Endothelial cell of umbilical vein (primary cell): ENCODE measurements at regions not wholly inside any gene's neighbourhood (a gene's known extent, or its start where the extent isn't known, plus 50 kb on each side); places are given as distances from the start of the nearest gene placed in this dataset.

Source experiments
- JUN ChIP-seq: IDR thresholded peaks from 2 replicates; pipeline ENCODE4 v1.6.1; 2011; ENCODE audit warnings: borderline replicate concordance, low read depth; ENCODE audit not compliant: insufficient read length, insufficient read depth
- MYC ChIP-seq: IDR thresholded peaks from one replicate; pipeline ENCODE4 v1.6.1; 2011; ENCODE audit warnings: mild to moderate bottlenecking, low read depth, low read length
- POLR2A ChIP-seq: IDR thresholded peaks from 2 replicates; pipeline ENCODE4 v1.6.1; 2012; ENCODE audit warnings: low read depth, mild to moderate bottlenecking, control low read depth, low read length
- POLR2AphosphoS5 ChIP-seq: IDR thresholded peaks from 2 replicates; pipeline ENCODE4 v1.6.1; 2012; ENCODE audit warnings: low read depth, mild to moderate bottlenecking, control low read depth, low read length, moderate library complexity; ENCODE audit not compliant: insufficient read depth
- TF ChIP-seq, protein P1 (sequence below), 2 donors: IDR thresholded peaks; 1 replicate in 1 of 2; 2 replicates in 1 of 2; pipeline ENCODE4 v1.5.1; 2011; ENCODE audit warnings: low read length in 2 of 2, mild to moderate bottlenecking in 2 of 2, moderate library complexity in 2 of 2, control low read depth in 1 of 2, inconsistent platforms in 1 of 2, low read depth in 1 of 2; ENCODE audit not compliant: insufficient read depth in 1 of 2; ENCODE audit errors: extremely low read depth in 1 of 2
- TF ChIP-seq, protein P2 (sequence below): IDR thresholded peaks from 2 replicates; pipeline ENCODE4 v1.6.1; 2011; ENCODE audit not compliant: insufficient read depth, insufficient read length

DNA sequence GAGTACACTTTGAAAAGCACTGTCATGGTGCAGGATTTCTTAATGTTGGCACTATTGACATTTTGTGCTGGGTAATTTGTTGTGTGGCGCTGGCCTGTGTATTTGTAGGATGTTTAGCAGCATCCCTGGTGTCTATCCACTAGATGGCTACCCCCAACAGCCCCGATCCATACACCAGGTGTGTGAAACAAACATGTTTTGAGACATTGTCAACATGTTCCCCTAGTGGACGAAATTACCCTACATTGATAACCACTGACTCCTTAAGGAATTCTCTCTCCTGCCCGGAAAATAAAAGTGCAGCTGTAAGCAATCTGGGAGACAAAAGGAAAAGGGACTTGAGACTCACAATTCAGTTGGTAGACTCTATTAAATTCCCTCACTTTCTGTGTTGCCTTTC lies 52.6 kb upstream of the TMEM200A start:
- TF ChIP-seq JUN = no peak
- TF ChIP-seq, protein P1, sequence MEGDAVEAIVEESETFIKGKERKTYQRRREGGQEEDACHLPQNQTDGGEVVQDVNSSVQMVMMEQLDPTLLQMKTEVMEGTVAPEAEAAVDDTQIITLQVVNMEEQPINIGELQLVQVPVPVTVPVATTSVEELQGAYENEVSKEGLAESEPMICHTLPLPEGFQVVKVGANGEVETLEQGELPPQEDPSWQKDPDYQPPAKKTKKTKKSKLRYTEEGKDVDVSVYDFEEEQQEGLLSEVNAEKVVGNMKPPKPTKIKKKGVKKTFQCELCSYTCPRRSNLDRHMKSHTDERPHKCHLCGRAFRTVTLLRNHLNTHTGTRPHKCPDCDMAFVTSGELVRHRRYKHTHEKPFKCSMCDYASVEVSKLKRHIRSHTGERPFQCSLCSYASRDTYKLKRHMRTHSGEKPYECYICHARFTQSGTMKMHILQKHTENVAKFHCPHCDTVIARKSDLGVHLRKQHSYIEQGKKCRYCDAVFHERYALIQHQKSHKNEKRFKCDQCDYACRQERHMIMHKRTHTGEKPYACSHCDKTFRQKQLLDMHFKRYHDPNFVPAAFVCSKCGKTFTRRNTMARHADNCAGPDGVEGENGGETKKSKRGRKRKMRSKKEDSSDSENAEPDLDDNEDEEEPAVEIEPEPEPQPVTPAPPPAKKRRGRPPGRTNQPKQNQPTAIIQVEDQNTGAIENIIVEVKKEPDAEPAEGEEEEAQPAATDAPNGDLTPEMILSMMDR (IDR thresholded peaks at IDR 0.05; ENCODE audit: extremely low read depth in 1 of 2, insufficient read depth in 1 of 2, low read depth in 1 of 2, low read length in 2 of 2) = no peak
- no peak for TF ChIP-seq POLR2AphosphoS5
- no peak for TF ChIP-seq MYC
- TF ChIP-seq, protein P2, sequence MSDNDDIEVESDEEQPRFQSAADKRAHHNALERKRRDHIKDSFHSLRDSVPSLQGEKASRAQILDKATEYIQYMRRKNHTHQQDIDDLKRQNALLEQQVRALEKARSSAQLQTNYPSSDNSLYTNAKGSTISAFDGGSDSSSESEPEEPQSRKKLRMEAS = no peak
- no peak for TF ChIP-seq POLR2A
